ENCODE measurements at regions not wholly inside any gene's neighbourhood (a gene's known extent, or its start where the extent isn't known, plus 50 kb on each side); places are given as distances from the start of the nearest gene placed in this dataset.

GRCh38 chr7:110209884-110210283 is 881.0 kb upstream of the LRRN3 start:
- TF ChIP-seq CTCF (IDR thresholded peaks at IDR 0.05) = no peak
- TF ChIP-seq POLR2A (IDR thresholded peaks at IDR 0.05) = no peak

Measured in body of pancreas (tissue), 4 donors.